ENCODE measurements at regions not wholly inside any gene's neighbourhood (a gene's known extent, or its start where the extent isn't known, plus 50 kb on each side); places are given as distances from the start of the nearest gene placed in this dataset.

GRCh38 chr6:87903323-87903722 is 144.3 kb upstream of the SPACA1 start:
- no peak for TF ChIP-seq CTCF (IDR thresholded peaks at IDR 0.05; ENCODE audit: borderline replicate concordance, insufficient read depth, low read depth, low read length)
- no peak overlapping the region for H3K4me3 ChIP-seq (ENCODE audit: low read depth, low read length)

- no peak overlapping the region for H3K4me3 ChIP-seq (ENCODE audit: low read depth, low read length)
- TF ChIP-seq CTCF (IDR thresholded peaks at IDR 0.05; ENCODE audit: borderline replicate concordance, insufficient read depth, low read depth, low read length): no peak
Observed at GRCh38 chr6:87902383-87902782, 145.3 kb upstream of the SPACA1 start.

- H3K4me3 ChIP-seq (ENCODE audit: low read depth, low read length): no peak overlapping the region
- no peak for TF ChIP-seq CTCF (IDR thresholded peaks at IDR 0.05; ENCODE audit: borderline replicate concordance, insufficient read depth, low read depth, low read length)
Observed at GRCh38 chr6:87901613-87902012, 146.0 kb upstream of the SPACA1 start.

GRCh38 chr6:87900160-87900698 is 147.4 kb upstream of the SPACA1 start:
- TF ChIP-seq CTCF (IDR thresholded peaks at IDR 0.05; ENCODE audit: borderline replicate concordance, insufficient read depth, low read depth, low read length): no peak
- H3K4me3 ChIP-seq (ENCODE audit: low read depth, low read length): no peak overlapping the region

- no peak overlapping the region for H3K4me3 ChIP-seq (ENCODE audit: low read depth, low read length)
- no peak for TF ChIP-seq CTCF (IDR thresholded peaks at IDR 0.05; ENCODE audit: borderline replicate concordance, insufficient read depth, low read depth, low read length)
Observed at GRCh38 chr6:87899499-87900147, 148.0 kb upstream of the SPACA1 start.

GRCh38 chr6:87897663-87898062 is 150.0 kb upstream of the SPACA1 start:
- TF ChIP-seq CTCF (IDR thresholded peaks at IDR 0.05; ENCODE audit: borderline replicate concordance, insufficient read depth, low read depth, low read length): no peak

GRCh38 chr6:87897013-87897412 is 150.6 kb upstream of the SPACA1 start:
- no peak overlapping the region for H3K4me3 ChIP-seq (ENCODE audit: low read depth, low read length)
- no peak for TF ChIP-seq CTCF (IDR thresholded peaks at IDR 0.05; ENCODE audit: borderline replicate concordance, insufficient read depth, low read depth, low read length)

More at GRCh38 chr6:87897663-87898062, 150.0 kb upstream of the SPACA1 start:
- H3K4me3 ChIP-seq (ENCODE audit: low read depth, low read length): no peak overlapping the region
